CD14-positive monocyte (primary cell): ENCODE measurements at regions not wholly inside any gene's neighbourhood (a gene's known extent, or its start where the extent isn't known, plus 50 kb on each side); places are given as distances from the start of the nearest gene placed in this dataset.

Source experiments
- DNase-seq, 3 donors: peaks; one replicate each; pipeline ENCODE4 v3.0.0-alpha.2; 2011 to 2022
- H2AFZ ChIP-seq: 2 replicates; pipeline ENCODE4 v1.6.0; 2012; ENCODE audit warnings: mild to moderate bottlenecking, low read depth, low read length, inconsistent platforms; ENCODE audit not compliant: insufficient read depth, poor library complexity, severe bottlenecking
- H3K27ac ChIP-seq, 2 donors: 1 replicate in 1 of 2; 2 replicates in 1 of 2; pipeline ENCODE4 v1.5.1; 2012 to 2013; ENCODE audit warnings: low read length in 2 of 2, control low read depth in 1 of 2, inconsistent platforms in 1 of 2, low read depth in 1 of 2, mild to moderate bottlenecking in 1 of 2
- H3K27me3 ChIP-seq, 2 donors: one replicate each; pipeline versions ENCODE4 v1.6.0 to v1.6.1; 2011 to 2013; ENCODE audit warnings: low read length in 2 of 2; ENCODE audit not compliant: control insufficient read depth in 2 of 2, insufficient read depth in 2 of 2
- H3K36me3 ChIP-seq, 2 donors: replicated peaks in 1 of 2; 1 replicate in 1 of 2; 2 replicates in 1 of 2; pipeline versions ENCODE4 v1.5.1 to v1.6.1; 2012 to 2013; ENCODE audit warnings: low read length in 2 of 2, control low read depth in 1 of 2, inconsistent platforms in 1 of 2, mild to moderate bottlenecking in 1 of 2; ENCODE audit not compliant: insufficient read depth in 2 of 2, control insufficient read depth in 1 of 2
- H3K4me1 ChIP-seq, 2 donors: 1 replicate in 1 of 2; 2 replicates in 1 of 2; pipeline versions ENCODE4 v1.5.1 to v1.6.1; 2012 to 2013; ENCODE audit warnings: low read length in 2 of 2, control low read depth in 1 of 2, inconsistent platforms in 1 of 2, mild to moderate bottlenecking in 1 of 2, moderate library complexity in 1 of 2; ENCODE audit not compliant: insufficient read depth in 2 of 2, control insufficient read depth in 1 of 2
- H3K4me2 ChIP-seq: replicated peaks from 2 replicates; pipeline ENCODE3; 2012; ENCODE audit warnings: low read length, moderate library complexity, mild to moderate bottlenecking; ENCODE audit not compliant: poor library complexity, severe bottlenecking; ENCODE audit errors: extremely low read depth
- H3K4me3 ChIP-seq, 3 experiments: fragments of 200-600 bp in 1 of 3; sonication (generic) in 1 of 3; replicated peaks in 1 of 3; 1 replicate in 2 of 3; 2 replicates in 1 of 3; pipeline ENCODE4 v1.5.1; 2011 to 2013; ENCODE audit warnings: low read length in 3 of 3, mild to moderate bottlenecking in 3 of 3, control low read depth in 2 of 3, low read depth in 2 of 3, inconsistent platforms in 1 of 3, moderate library complexity in 1 of 3
- H3K79me2 ChIP-seq: 2 replicates; pipeline ENCODE4 v1.6.0; 2012; ENCODE audit warnings: mild to moderate bottlenecking, control low read depth, inconsistent platforms, low read length, moderate library complexity; ENCODE audit not compliant: insufficient read depth
- H3K9ac ChIP-seq: 2 replicates; pipeline ENCODE4 v1.6.0; 2017; ENCODE audit warnings: low read length, mild to moderate bottlenecking; ENCODE audit not compliant: insufficient read depth, poor library complexity, severe bottlenecking
- H3K9me3 ChIP-seq, 2 donors: replicated peaks in 1 of 2; 1 replicate in 1 of 2; 2 replicates in 1 of 2; pipeline versions ENCODE4 v1.5.1 to v1.6.1; 2012 to 2013; ENCODE audit warnings: low read length in 2 of 2, control low read depth in 1 of 2; ENCODE audit not compliant: control insufficient read depth in 1 of 2, insufficient read depth in 1 of 2
- H4K20me1 ChIP-seq: 2 replicates; pipeline ENCODE4 v1.6.0; 2012; ENCODE audit warnings: mild to moderate bottlenecking, low read length, control low read depth, moderate library complexity; ENCODE audit not compliant: insufficient read depth
- H3K27ac Mint-ChIP-seq, 7 donors: one replicate each; pipeline ENCODE4 v1.8.0; 2020; ENCODE audit warnings: mild to moderate bottlenecking in 7 of 7, mixed read lengths in 7 of 7, moderate library complexity in 6 of 7, inconsistent platforms in 2 of 7
- H3K27me3 Mint-ChIP-seq, 3 donors: one replicate each; pipeline ENCODE4 v1.8.0; 2021 to 2022; ENCODE audit warnings: low read depth in 3 of 3, mild to moderate bottlenecking in 3 of 3, mixed read lengths in 3 of 3, moderate library complexity in 3 of 3, inconsistent platforms in 1 of 3
- H3K36me3 Mint-ChIP-seq, 2 donors: one replicate each; pipeline ENCODE4 v1.8.0; 2020; ENCODE audit warnings: mixed read lengths in 2 of 2, inconsistent platforms in 1 of 2, mild to moderate bottlenecking in 1 of 2
- H3K4me1 Mint-ChIP-seq: one replicate; pipeline ENCODE4 v1.8.0; 2020; ENCODE audit warnings: mild to moderate bottlenecking, mixed read lengths
- H3K4me3 Mint-ChIP-seq, 2 donors: one replicate each; pipeline ENCODE4 v1.8.0; 2020; ENCODE audit warnings: mild to moderate bottlenecking in 2 of 2, mixed read lengths in 2 of 2, moderate library complexity in 1 of 2
- H3K9me3 Mint-ChIP-seq, 7 donors: one replicate each; pipeline ENCODE4 v1.8.0; 2020 to 2022; ENCODE audit warnings: mixed read lengths in 7 of 7, mild to moderate bottlenecking in 6 of 7, moderate library complexity in 6 of 7, inconsistent platforms in 2 of 7
- WGBS: methylation state at CpG from one replicate; pipeline ENCODE4 v1.1.5; 2013; ENCODE audit warnings: missing lambda C conversion rate; ENCODE audit not compliant: insufficient coverage; 5-methylcytosine and 5-hydroxymethylcytosine counted together
- intact Hi-C, 2 donors: fragments of 100-400 bp; cut with micrococcal nuclease; formaldehyde crosslinking; loops; one replicate each; pipeline versions ENCODE4 v1.15.0 to v1.15.1; 2023
- TF ChIP-seq, protein P1 (sequence below): fragments of 200-600 bp; IDR thresholded peaks from one replicate; pipeline ENCODE4 v1.8.0; 2022; ENCODE audit warnings: antibody characterized with exemption, mild to moderate bottlenecking

DNA sequence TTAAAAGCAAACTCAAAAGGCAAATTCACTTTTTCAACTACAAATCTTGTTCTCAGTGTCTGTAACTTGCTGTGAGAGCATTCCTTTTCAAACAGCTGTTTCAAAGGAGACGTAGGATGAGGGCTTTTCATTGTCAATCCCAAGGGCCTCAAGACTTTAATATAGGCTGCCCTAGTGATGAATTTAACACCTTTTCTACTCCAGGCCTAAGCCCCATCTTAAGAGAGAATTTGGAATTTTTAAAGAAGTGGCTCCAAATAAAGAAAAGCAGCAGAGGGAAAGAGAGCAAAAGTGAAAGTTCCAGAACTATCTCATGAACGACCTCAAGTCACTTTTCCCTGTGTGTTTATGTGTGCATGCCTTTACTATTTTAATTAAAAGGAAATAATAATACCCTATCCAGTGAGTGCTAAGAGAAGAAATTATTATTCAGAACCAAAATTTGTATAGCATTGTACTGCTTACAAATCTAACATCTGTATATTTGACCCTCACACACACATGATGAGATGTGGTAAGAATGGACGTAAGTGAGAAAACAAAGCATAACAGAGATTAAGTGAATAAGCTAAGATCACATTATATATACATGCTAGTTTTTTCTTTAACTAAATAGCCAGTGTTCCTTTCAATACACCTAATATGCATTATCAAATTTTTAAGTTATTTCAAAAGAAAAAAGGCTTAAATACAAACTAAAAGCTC lies 196.4 kb downstream of the VGLL3 start:
- intact Hi-C loops: no loop called here
- Histone ChIP-seq H3K36me3 (no peaks in the 10 kb centered on the region), H2AFZ (no peak overlapping the region), H3K4me3 (no peak overlapping the region), H3K4me1 (no peaks in the 10 kb centered on the region), H3K27me3 (no peaks in the 10 kb centered on the region), H3K27ac (no peak overlapping the region), H4K20me1 (no peaks in the 10 kb centered on the region), H3K9ac (no peak overlapping the region), H3K9me3 (no peaks in the 10 kb centered on the region), H3K79me2 (no peaks in the 10 kb centered on the region), H3K4me2 (no peak overlapping the region)
- H3K27ac Mint-ChIP-seq: no peak overlapping the region
- DNase-seq: no peak
- peaks cover 0 to 3% (median 0%) of the 10 kb centered on the region in 7 donors for H3K9me3 Mint-ChIP-seq
- H3K36me3 Mint-ChIP-seq: no peaks in the 10 kb centered on the region
- H3K4me3 Mint-ChIP-seq: no peak overlapping the region
- H3K4me1 Mint-ChIP-seq: no peaks in the 10 kb centered on the region
- WGBS: no CpG with 5 or more reads among the region's 3 CpGs
- peaks cover 0 to 3% (median 0%) of the 10 kb centered on the region in 3 donors for H3K27me3 Mint-ChIP-seq
- TF ChIP-seq, protein P1, sequence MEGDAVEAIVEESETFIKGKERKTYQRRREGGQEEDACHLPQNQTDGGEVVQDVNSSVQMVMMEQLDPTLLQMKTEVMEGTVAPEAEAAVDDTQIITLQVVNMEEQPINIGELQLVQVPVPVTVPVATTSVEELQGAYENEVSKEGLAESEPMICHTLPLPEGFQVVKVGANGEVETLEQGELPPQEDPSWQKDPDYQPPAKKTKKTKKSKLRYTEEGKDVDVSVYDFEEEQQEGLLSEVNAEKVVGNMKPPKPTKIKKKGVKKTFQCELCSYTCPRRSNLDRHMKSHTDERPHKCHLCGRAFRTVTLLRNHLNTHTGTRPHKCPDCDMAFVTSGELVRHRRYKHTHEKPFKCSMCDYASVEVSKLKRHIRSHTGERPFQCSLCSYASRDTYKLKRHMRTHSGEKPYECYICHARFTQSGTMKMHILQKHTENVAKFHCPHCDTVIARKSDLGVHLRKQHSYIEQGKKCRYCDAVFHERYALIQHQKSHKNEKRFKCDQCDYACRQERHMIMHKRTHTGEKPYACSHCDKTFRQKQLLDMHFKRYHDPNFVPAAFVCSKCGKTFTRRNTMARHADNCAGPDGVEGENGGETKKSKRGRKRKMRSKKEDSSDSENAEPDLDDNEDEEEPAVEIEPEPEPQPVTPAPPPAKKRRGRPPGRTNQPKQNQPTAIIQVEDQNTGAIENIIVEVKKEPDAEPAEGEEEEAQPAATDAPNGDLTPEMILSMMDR: no peak

DNA sequence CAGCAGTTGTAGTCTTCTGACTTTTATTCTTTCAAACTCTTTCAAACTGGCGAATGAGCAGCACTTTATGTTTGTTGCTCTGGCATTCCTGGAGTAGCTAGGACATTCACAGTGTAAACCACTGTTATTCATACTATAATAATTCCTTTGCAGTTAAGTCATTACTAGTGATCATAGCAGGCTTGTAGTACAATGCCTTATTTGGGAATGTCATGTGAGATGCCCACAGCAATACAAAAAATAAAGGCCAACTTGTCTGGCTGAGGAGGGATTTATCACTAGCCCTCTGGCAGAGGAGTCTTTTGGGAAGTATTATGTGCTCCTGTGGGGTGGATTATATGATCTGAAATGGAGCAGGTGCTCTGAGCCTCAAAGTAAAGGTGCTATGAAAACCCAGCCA lies 197.2 kb downstream of the VGLL3 start:
- no peak overlapping the region for H3K4me2 ChIP-seq
- no peaks in the 10 kb centered on the region for H3K36me3 ChIP-seq
- no peak overlapping the region for H3K27ac ChIP-seq
- H2AFZ ChIP-seq: no peak overlapping the region
- no peaks in the 10 kb centered on the region for H3K27me3 ChIP-seq
- H3K27me3 Mint-ChIP-seq: peaks cover 0 to 3% (median 0%) of the 10 kb centered on the region in 3 donors
- H3K9ac ChIP-seq: no peak overlapping the region
- no peaks in the 10 kb centered on the region for H3K36me3 Mint-ChIP-seq
- H3K4me3 Mint-ChIP-seq: no peak overlapping the region
- H3K4me1 ChIP-seq: no peaks in the 10 kb centered on the region
- no peaks in the 10 kb centered on the region for H3K4me1 Mint-ChIP-seq
- H3K9me3 Mint-ChIP-seq: peaks cover 0 to 3% (median 0%) of the 10 kb centered on the region in 7 donors
- no peak overlapping the region for H3K4me3 ChIP-seq
- H3K9me3 ChIP-seq: no peaks in the 10 kb centered on the region
- no CpG with 5 or more reads among the region's 1 CpG for WGBS
- DNase-seq: no peak
- TF ChIP-seq, protein P1: no peak
- H3K27ac Mint-ChIP-seq: no peak overlapping the region
- H4K20me1 ChIP-seq: no peaks in the 10 kb centered on the region
- no peaks in the 10 kb centered on the region for H3K79me2 ChIP-seq
- intact Hi-C loops: no loop called here
